Activated T-cell treated with anti-CD3 and anti-CD28 coated beads for 48 hours (primary cell): ENCODE measurements at regions not wholly inside any gene's neighbourhood (a gene's known extent, or its start where the extent isn't known, plus 50 kb on each side); places are given as distances from the start of the nearest gene placed in this dataset.

ENCODE experiments used
- DNase-seq: peaks from one replicate; pipeline ENCODE4 v3.0.0-alpha.2; 2020; ENCODE audit warnings: low read depth

GRCh38 chr20:43306837-43307236, 117.1 kb upstream of the PTPRT start:
- DNase-seq, result no peak

- DNase-seq, result no peak
Observed at GRCh38 chr20:43305749-43306148, 116.0 kb upstream of the PTPRT start.

- no peak for DNase-seq
Observed at GRCh38 chr20:43304598-43304997, 114.9 kb upstream of the PTPRT start.

GRCh38 chr20:43302936-43303335, 113.2 kb upstream of the PTPRT start:
- no peak for DNase-seq

GRCh38 chr20:43300901-43301300, 111.2 kb upstream of the PTPRT start:
- no peak for DNase-seq

GRCh38 chr20:43295781-43296180, 106.1 kb upstream of the PTPRT start:
- no peak for DNase-seq

GRCh38 chr20:43295263-43295662, 105.6 kb upstream of the PTPRT start:
- no peak for DNase-seq

- no peak for DNase-seq
Observed at GRCh38 chr20:43294031-43294430, 104.3 kb upstream of the PTPRT start.

GRCh38 chr20:43293068-43293786, 103.5 kb upstream of the PTPRT start:
- DNase-seq, result no peak

GRCh38 chr20:43292222-43292621, 102.5 kb upstream of the PTPRT start:
- no peak for DNase-seq

- DNase-seq, result no peak
Observed at GRCh38 chr20:43287637-43288036, 97.9 kb upstream of the PTPRT start.

- DNase-seq, result no peak
Observed at GRCh38 chr20:43285170-43285569, 95.5 kb upstream of the PTPRT start.

- DNase-seq, result no peak
Observed at GRCh38 chr20:43284486-43284885, 94.8 kb upstream of the PTPRT start.

- no peak for DNase-seq
Observed at GRCh38 chr20:43283126-43283525, 93.4 kb upstream of the PTPRT start.

GRCh38 chr20:43271980-43272379, 82.3 kb upstream of the PTPRT start:
- no peak for DNase-seq

GRCh38 chr20:43265449-43265848, 75.7 kb upstream of the PTPRT start:
- no peak for DNase-seq

- no peak for DNase-seq
Observed at GRCh38 chr20:43263226-43263625, 73.5 kb upstream of the PTPRT start.

GRCh38 chr20:43262341-43262740, 72.6 kb upstream of the PTPRT start:
- DNase-seq, result no peak

- no peak for DNase-seq
Observed at GRCh38 chr20:43255877-43256276, 66.2 kb upstream of the PTPRT start.

- DNase-seq, result no peak
Observed at GRCh38 chr20:43252761-43253160, 63.1 kb upstream of the PTPRT start.

GRCh38 chr20:43248341-43248740, 58.6 kb upstream of the PTPRT start:
- no peak for DNase-seq

GRCh38 chr20:43247361-43247760, 57.7 kb upstream of the PTPRT start:
- DNase-seq, result no peak

GRCh38 chr20:43244647-43245046, 54.9 kb upstream of the PTPRT start:
- DNase-seq, result no peak

- DNase-seq, result no peak
Observed at GRCh38 chr20:43243672-43244269, 54.1 kb upstream of the PTPRT start.
